H1 (cell line): ENCODE measurements at regions not wholly inside any gene's neighbourhood (a gene's known extent, or its start where the extent isn't known, plus 50 kb on each side); places are given as distances from the start of the nearest gene placed in this dataset.
A peak's percentile ranks its signal among the peaks of the same experiment; 100 is the strongest.

Source experiments
- CTCF ChIA-PET: fragments of 300-600 bp; sonication (Branson Sonifier 250); formaldehyde crosslinking; loops from one replicate; lab custom pipeline; 2021; ENCODE audit not compliant: partially characterized antibody; lab: Charles Lee
- POLR2A ChIA-PET: fragments of 300-600 bp; sonication (Branson Sonifier 250); formaldehyde crosslinking; loops from one replicate; lab custom pipeline; 2021; ENCODE audit warnings: inconsistent platforms; ENCODE audit not compliant: partially characterized antibody; lab: Charles Lee
- DNase-seq, 2 experiments: peaks; one replicate each; pipeline versions ENCODE4 v3.0.0 to v3.0.0-alpha.2; 2010 to 2022; ENCODE audit warnings: low spot score in 2 of 2, low read depth in 1 of 2, mixed read lengths in 1 of 2
- FAIRE-seq: peaks from 2 replicates; lab custom pipeline; 2011; peaks lifted over from hg19 to GRCh38; lab: Jason Lieb, UNC
- H2AFZ ChIP-seq: 2 replicates; pipeline ENCODE4 v1.8.1; 2012; ENCODE audit warnings: low read length, inconsistent platforms
- H2AK5ac ChIP-seq: 2 replicates; pipeline ENCODE4 v1.6.1; 2013; ENCODE audit warnings: low read depth, low read length
- H2BK120ac ChIP-seq: replicated peaks from 2 replicates; pipeline ENCODE3; 2013; ENCODE audit warnings: low read depth, low read length, inconsistent platforms
- H2BK12ac ChIP-seq: 2 replicates; pipeline ENCODE4 v1.6.1; 2013; ENCODE audit warnings: low read depth, low read length
- H2BK15ac ChIP-seq: 2 replicates; pipeline ENCODE4 v1.6.1; 2013; ENCODE audit warnings: low read length
- H2BK20ac ChIP-seq: 2 replicates; pipeline ENCODE4 v1.6.1; 2013; ENCODE audit warnings: low read length
- H2BK5ac ChIP-seq: 2 replicates; pipeline ENCODE4 v1.6.1; 2013; ENCODE audit warnings: low read depth, low read length
- H3K14ac ChIP-seq: 2 replicates; pipeline ENCODE4 v1.6.1; 2013; ENCODE audit warnings: inconsistent platforms; ENCODE audit not compliant: insufficient read length
- H3K18ac ChIP-seq: 2 replicates; pipeline ENCODE4 v1.6.1; 2013; ENCODE audit warnings: low read length; ENCODE audit errors: extremely low read depth
- H3K23ac ChIP-seq: 2 replicates; pipeline ENCODE4 v1.6.1; 2013; ENCODE audit warnings: inconsistent platforms; ENCODE audit not compliant: insufficient read length
- H3K23me2 ChIP-seq: 2 replicates; pipeline ENCODE4 v1.6.1; 2013; ENCODE audit warnings: low read depth, low read length
- H3K27ac ChIP-seq: 2 replicates; pipeline ENCODE4 v1.6.1; 2011; ENCODE audit warnings: low read depth, low read length, inconsistent platforms
- H3K27me3 ChIP-seq, 4 experiments: replicated peaks in 1 of 4; 1 replicate in 1 of 4; 2 replicates in 3 of 4; pipeline versions ENCODE4 v1.6.1 to v1.8.1; 2011 to 2013; ENCODE audit warnings: low read length in 3 of 4, mild to moderate bottlenecking in 3 of 4, inconsistent platforms in 2 of 4, mixed read lengths in 2 of 4, moderate library complexity in 1 of 4; ENCODE audit not compliant: control insufficient read depth in 3 of 4, insufficient read depth in 3 of 4; ENCODE audit errors: extremely low read depth in 1 of 4
- H3K36me3 ChIP-seq, 4 experiments: 2 replicates each; pipeline versions ENCODE4 v1.6.1 to v1.8.1; 2011 to 2013; ENCODE audit warnings: mild to moderate bottlenecking in 4 of 4, low read length in 3 of 4, moderate library complexity in 2 of 4, control low read depth in 1 of 4, inconsistent platforms in 1 of 4; ENCODE audit not compliant: insufficient read depth in 4 of 4, control insufficient read depth in 2 of 4
- H3K4ac ChIP-seq: replicated peaks from 2 replicates; pipeline ENCODE3; 2013; ENCODE audit warnings: low read length, low read depth, mixed read lengths, inconsistent platforms; ENCODE audit not compliant: insufficient read length
- H3K4me1 ChIP-seq, 4 experiments: replicated peaks in 1 of 4; 1 replicate in 1 of 4; 2 replicates in 3 of 4; pipeline versions ENCODE4 v1.6.1 to v1.8.1; 2011 to 2013; ENCODE audit warnings: low read length in 3 of 4, inconsistent platforms in 2 of 4, mixed read lengths in 1 of 4; ENCODE audit not compliant: insufficient read depth in 4 of 4, control insufficient read depth in 3 of 4
- H3K4me2 ChIP-seq, 2 experiments: 2 replicates each; pipeline versions ENCODE4 v1.6.1 to v1.8.1; 2011 to 2013; ENCODE audit warnings: low read depth in 2 of 2, low read length in 2 of 2, control low read depth in 1 of 2, inconsistent platforms in 1 of 2, mild to moderate bottlenecking in 1 of 2; ENCODE audit not compliant: insufficient read depth in 1 of 2
- H3K4me3 ChIP-seq, 4 experiments: fragments of 200-600, 300-600 bp in 1 of 4; sonication (generic), shearing (Covaris generic), sonication (Bioruptor Twin) in 1 of 4; 2 replicates each; pipeline versions ENCODE4 v1.5.1 to v1.8.1; 2011 to 2016; ENCODE audit warnings: low read length in 4 of 4, low read depth in 3 of 4, control low read depth in 2 of 4, inconsistent platforms in 2 of 4, mild to moderate bottlenecking in 2 of 4, mixed read lengths in 1 of 4, moderate library complexity in 1 of 4; ENCODE audit not compliant: insufficient read depth in 2 of 4; ENCODE audit errors: extremely low read depth in 1 of 4
- H3K56ac ChIP-seq: replicated peaks from 2 replicates; pipeline ENCODE3; 2013; ENCODE audit warnings: low read depth, mild to moderate bottlenecking, mixed read lengths, low read length, inconsistent platforms; ENCODE audit not compliant: insufficient read length
- H3K79me1 ChIP-seq: 2 replicates; pipeline ENCODE4 v1.6.1; 2013; ENCODE audit warnings: low read depth, low read length, control low read depth
- H3K79me2 ChIP-seq, 2 experiments: 2 replicates each; pipeline versions ENCODE4 v1.6.1 to v1.8.1; 2012 to 2013; ENCODE audit warnings: low read length in 2 of 2, mild to moderate bottlenecking in 2 of 2, inconsistent platforms in 1 of 2; ENCODE audit not compliant: insufficient read depth in 2 of 2, control insufficient read depth in 1 of 2
- H3K9ac ChIP-seq, 4 experiments: replicated peaks in 1 of 4; 1 replicate in 1 of 4; 2 replicates in 3 of 4; pipeline versions ENCODE4 v1.6.1 to v1.8.1; 2011 to 2013; ENCODE audit warnings: low read depth in 3 of 4, low read length in 3 of 4, control low read depth in 2 of 4, mild to moderate bottlenecking in 2 of 4, moderate library complexity in 2 of 4, inconsistent platforms in 1 of 4; ENCODE audit errors: extremely low read depth in 1 of 4
- H3K9me3 ChIP-seq, 2 experiments: 2 replicates each; pipeline versions ENCODE4 v1.6.1 to v1.8.1; 2012 to 2013; ENCODE audit warnings: mild to moderate bottlenecking in 2 of 2, moderate library complexity in 2 of 2, control low read depth in 1 of 2, inconsistent platforms in 1 of 2, low read depth in 1 of 2, low read length in 1 of 2, mixed read lengths in 1 of 2; ENCODE audit not compliant: insufficient read depth in 2 of 2
- H4K20me1 ChIP-seq, 2 experiments: replicated peaks in 1 of 2; 2 replicates each; pipeline versions ENCODE3 to v1.8.1; 2011 to 2013; ENCODE audit warnings: inconsistent platforms in 2 of 2, low read length in 2 of 2, mild to moderate bottlenecking in 1 of 2; ENCODE audit not compliant: insufficient read depth in 2 of 2, control insufficient read depth in 1 of 2
- H4K5ac ChIP-seq: 2 replicates; pipeline ENCODE4 v1.6.1; 2013; ENCODE audit warnings: low read length, low read depth, mixed read lengths, inconsistent platforms; ENCODE audit not compliant: insufficient read length
- H4K8ac ChIP-seq: 2 replicates; pipeline ENCODE4 v1.8.0; 2013; ENCODE audit warnings: mild to moderate bottlenecking, moderate library complexity, low read length, inconsistent platforms; ENCODE audit not compliant: insufficient read depth; ENCODE audit errors: extremely low read depth
- H4K91ac ChIP-seq: replicated peaks from 2 replicates; pipeline ENCODE3; 2013; ENCODE audit warnings: low read length, mixed read lengths, inconsistent platforms; ENCODE audit not compliant: insufficient read length
- EP300 ChIP-seq, 2 experiments: IDR thresholded peaks; 1 replicate in 1 of 2; 2 replicates in 1 of 2; pipeline ENCODE4 v1.6.1; 2011 to 2012; ENCODE audit warnings: low read depth in 2 of 2, low read length in 2 of 2, mild to moderate bottlenecking in 2 of 2, borderline replicate concordance in 1 of 2, inconsistent platforms in 1 of 2, moderate library complexity in 1 of 2
- HDAC6 ChIP-seq: IDR thresholded peaks from one replicate; pipeline ENCODE4 v1.7.1; 2012; ENCODE audit warnings: low read depth, mild to moderate bottlenecking, inconsistent platforms, low read length, moderate library complexity
- JUN ChIP-seq: IDR thresholded peaks from 2 replicates; pipeline ENCODE4 v1.6.1; 2011; ENCODE audit warnings: low read depth, mild to moderate bottlenecking, improper control_type of control experiment, low read length
- SAP30 ChIP-seq: fragments of 300-600 bp; sonication (generic); IDR thresholded peaks from 2 replicates; pipeline ENCODE4 v1.7.1; 2012; ENCODE audit warnings: low read length, moderate library complexity, mild to moderate bottlenecking, inconsistent platforms; ENCODE audit not compliant: insufficient read depth, insufficient replicate concordance
- SP1 ChIP-seq: IDR thresholded peaks from 2 replicates; pipeline ENCODE4 v1.6.1; 2011; ENCODE audit warnings: low read depth, low read length
- ZNF274 ChIP-seq: IDR thresholded peaks from 2 replicates; pipeline ENCODE4 v1.7.0; 2012; ENCODE audit warnings: low read length, borderline replicate concordance; ENCODE audit errors: extremely low read depth
- WGBS, 2 experiments: shearing (Covaris generic) in 1 of 2; methylation state at CpG; one replicate each; pipeline versions ENCODE4 v1.1.6 to v1.1.7; 2013 to 2015; ENCODE audit warnings: low lambda C conversion rate in 2 of 2, mixed read lengths in 2 of 2, inconsistent platforms in 1 of 2, low coverage in 1 of 2, missing lambda C conversion rate in 1 of 2; ENCODE audit not compliant: insufficient replicate concordance in 2 of 2, insufficient coverage in 1 of 2, insufficient read length in 1 of 2; ENCODE audit errors: extremely low coverage in 1 of 2, missing lambda C conversion rate in 1 of 2; 5-methylcytosine and 5-hydroxymethylcytosine counted together
- TF ChIP-seq, protein P1 (sequence below): IDR thresholded peaks from 2 replicates; pipeline ENCODE4 v1.6.1; 2011; ENCODE audit warnings: low read depth, mild to moderate bottlenecking, low read length; ENCODE audit not compliant: insufficient read depth
- TF ChIP-seq, protein P2 (sequence below): IDR thresholded peaks from 2 replicates; pipeline ENCODE4 v1.6.1; 2011; ENCODE audit warnings: low read length, improper control_type of control experiment
- TF ChIP-seq, protein P3 (sequence below): IDR thresholded peaks from 2 replicates; pipeline ENCODE4 v1.6.1; 2012; ENCODE audit warnings: inconsistent platforms

DNA sequence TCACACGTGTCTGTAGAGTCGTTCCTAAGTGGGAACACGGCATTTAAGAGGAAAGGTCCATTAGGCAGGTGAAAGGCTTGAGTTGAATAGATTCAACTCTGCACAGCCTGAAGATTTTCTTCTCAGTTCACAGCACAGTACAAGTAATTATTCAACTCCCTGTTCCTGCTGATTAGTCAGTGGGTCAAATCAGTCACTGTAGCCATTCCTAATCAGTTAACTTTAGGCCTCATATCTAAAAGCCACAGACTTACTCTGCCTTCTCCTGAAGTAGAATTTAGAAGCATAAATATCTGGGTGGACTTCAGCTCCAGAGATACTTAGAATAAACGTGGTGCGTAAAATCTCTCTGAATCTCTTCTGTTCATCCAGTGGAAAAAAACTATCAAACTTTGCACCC, 872.4 kb downstream of the C6orf118 start:
- DNase-seq: no peak
- H3K4me2 ChIP-seq: no peak overlapping the region
- H2BK12ac ChIP-seq: no peak overlapping the region
- 0 out of 4 replicates have a peak, but pooled peaks cover 0 to 3% of the 10 kb centered on the region in 2 experiments for H3K9me3 ChIP-seq
- no peak overlapping the region for H3K23ac ChIP-seq
- H2BK120ac ChIP-seq: no peak overlapping the region
- no peak overlapping the region for H3K56ac ChIP-seq
- no peaks in the 10 kb centered on the region for H3K36me3 ChIP-seq
- peak overlapping the region; percentile 88; the same call in 1 of the 2 replicates for H2AFZ ChIP-seq
- H3K9ac ChIP-seq: no peak overlapping the region
- no peak overlapping the region for H2BK15ac ChIP-seq
- ChIA-PET POLR2A (no interaction called here), CTCF (interaction anchor here (0.9 kb wide), 1 partner anchor 18 kb away, joined by 3 read pairs; no protein-coding TSS in a partner anchor)
- H3K18ac ChIP-seq: no peak overlapping the region
- H3K27ac ChIP-seq: no peak overlapping the region
- TF ChIP-seq, protein P1, sequence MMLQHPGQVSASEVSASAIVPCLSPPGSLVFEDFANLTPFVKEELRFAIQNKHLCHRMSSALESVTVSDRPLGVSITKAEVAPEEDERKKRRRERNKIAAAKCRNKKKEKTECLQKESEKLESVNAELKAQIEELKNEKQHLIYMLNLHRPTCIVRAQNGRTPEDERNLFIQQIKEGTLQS: no peak
- no peak for TF ChIP-seq HDAC6
- TF ChIP-seq, protein P2, sequence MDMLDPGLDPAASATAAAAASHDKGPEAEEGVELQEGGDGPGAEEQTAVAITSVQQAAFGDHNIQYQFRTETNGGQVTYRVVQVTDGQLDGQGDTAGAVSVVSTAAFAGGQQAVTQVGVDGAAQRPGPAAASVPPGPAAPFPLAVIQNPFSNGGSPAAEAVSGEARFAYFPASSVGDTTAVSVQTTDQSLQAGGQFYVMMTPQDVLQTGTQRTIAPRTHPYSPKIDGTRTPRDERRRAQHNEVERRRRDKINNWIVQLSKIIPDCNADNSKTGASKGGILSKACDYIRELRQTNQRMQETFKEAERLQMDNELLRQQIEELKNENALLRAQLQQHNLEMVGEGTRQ: no peak
- TF ChIP-seq ZNF274: no peak
- TF ChIP-seq EP300 (IDR thresholded peaks at IDR 0.05; ENCODE audit: borderline replicate concordance in 1 of 2, low read depth in 2 of 2, low read length in 2 of 2): no peak
- TF ChIP-seq, protein P3, sequence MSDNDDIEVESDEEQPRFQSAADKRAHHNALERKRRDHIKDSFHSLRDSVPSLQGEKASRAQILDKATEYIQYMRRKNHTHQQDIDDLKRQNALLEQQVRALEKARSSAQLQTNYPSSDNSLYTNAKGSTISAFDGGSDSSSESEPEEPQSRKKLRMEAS: no peak
- no peak for TF ChIP-seq SAP30
- no peak for TF ChIP-seq SP1
- TF ChIP-seq JUN: no peak
- no peaks in the 10 kb centered on the region for H3K79me1 ChIP-seq
- H3K4ac ChIP-seq: no peak overlapping the region
- no peak overlapping the region for H3K14ac ChIP-seq
- no peaks in the 10 kb centered on the region for H4K20me1 ChIP-seq
- no peak for FAIRE-seq
- H2BK5ac ChIP-seq: no peak overlapping the region
- H2AK5ac ChIP-seq: no peak overlapping the region
- H4K91ac ChIP-seq: no peak overlapping the region
- no peaks in the 10 kb centered on the region for H3K27me3 ChIP-seq
- H2BK20ac ChIP-seq: no peak overlapping the region
- no peaks in the 10 kb centered on the region for H3K23me2 ChIP-seq
- H3K4me3 ChIP-seq: no peak overlapping the region
- no peak overlapping the region for H4K8ac ChIP-seq
- H4K5ac ChIP-seq: no peak overlapping the region
- no peaks in the 10 kb centered on the region for H3K4me1 ChIP-seq
- H3K79me2 ChIP-seq: no peaks in the 10 kb centered on the region
- WGBS, 2 experiments: 94% methylated on average over 5 of the region's 5 CpGs; no CpG with 5 or more reads in 1 of the 2 experiments
